ENCODE measurements at regions not wholly inside any gene's neighbourhood (a gene's known extent, or its start where the extent isn't known, plus 50 kb on each side); places are given as distances from the start of the nearest gene placed in this dataset.

- no peak for ATAC-seq (ENCODE audit: low FRiP score in 2 of 2)
Measured at GRCh38 chr3:53401154-53401553, 53.8 kb upstream of the DCP1A start.

GRCh38 chr3:53402326-53402725 lies 55.0 kb upstream of the DCP1A start:
- no peak for ATAC-seq (ENCODE audit: low FRiP score in 2 of 2)
- Histone ChIP-seq H3K27me3 (no peaks in the 10 kb centered on the region), H3K4me1 (no peaks in the 10 kb centered on the region), H3K36me3 (no peaks in the 10 kb centered on the region), H3K4me3 (no peak overlapping the region), H3K9me3 (no peaks in the 10 kb centered on the region), H3K27ac (no peak overlapping the region)
- TF ChIP-seq, protein P1, sequence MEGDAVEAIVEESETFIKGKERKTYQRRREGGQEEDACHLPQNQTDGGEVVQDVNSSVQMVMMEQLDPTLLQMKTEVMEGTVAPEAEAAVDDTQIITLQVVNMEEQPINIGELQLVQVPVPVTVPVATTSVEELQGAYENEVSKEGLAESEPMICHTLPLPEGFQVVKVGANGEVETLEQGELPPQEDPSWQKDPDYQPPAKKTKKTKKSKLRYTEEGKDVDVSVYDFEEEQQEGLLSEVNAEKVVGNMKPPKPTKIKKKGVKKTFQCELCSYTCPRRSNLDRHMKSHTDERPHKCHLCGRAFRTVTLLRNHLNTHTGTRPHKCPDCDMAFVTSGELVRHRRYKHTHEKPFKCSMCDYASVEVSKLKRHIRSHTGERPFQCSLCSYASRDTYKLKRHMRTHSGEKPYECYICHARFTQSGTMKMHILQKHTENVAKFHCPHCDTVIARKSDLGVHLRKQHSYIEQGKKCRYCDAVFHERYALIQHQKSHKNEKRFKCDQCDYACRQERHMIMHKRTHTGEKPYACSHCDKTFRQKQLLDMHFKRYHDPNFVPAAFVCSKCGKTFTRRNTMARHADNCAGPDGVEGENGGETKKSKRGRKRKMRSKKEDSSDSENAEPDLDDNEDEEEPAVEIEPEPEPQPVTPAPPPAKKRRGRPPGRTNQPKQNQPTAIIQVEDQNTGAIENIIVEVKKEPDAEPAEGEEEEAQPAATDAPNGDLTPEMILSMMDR (IDR thresholded peaks at IDR 0.05): no peak
- TF ChIP-seq EP300 (IDR thresholded peaks at IDR 0.05) (no peak), POLR2A (IDR thresholded peaks at IDR 0.05) (no peak), POLR2AphosphoS5 (IDR thresholded peaks at IDR 0.05) (no peak)
- 71 to 91% methylated on average over 2 to 3 of the region's 3 CpGs for WGBS, 2 donors
- DNase-seq: no peak

More at GRCh38 chr3:53401154-53401553, 53.8 kb upstream of the DCP1A start:
- H3K9me3 ChIP-seq: no peaks in the 10 kb centered on the region
- H3K27ac ChIP-seq: no peak overlapping the region
- 83 to 88% methylated on average over 1 of the region's 1 CpG for WGBS, 2 donors
- TF ChIP-seq POLR2AphosphoS5 (IDR thresholded peaks at IDR 0.05) (no peak), EP300 (IDR thresholded peaks at IDR 0.05) (no peak), POLR2A (IDR thresholded peaks at IDR 0.05) (no peak)
- TF ChIP-seq, protein P1 (IDR thresholded peaks at IDR 0.05): no peak
- H3K36me3 ChIP-seq: no peaks in the 10 kb centered on the region
- no peaks in the 10 kb centered on the region for H3K27me3 ChIP-seq
- H3K4me3 ChIP-seq: no peak overlapping the region
- H3K4me1 ChIP-seq: no peaks in the 10 kb centered on the region
- no peak for DNase-seq

DNA sequence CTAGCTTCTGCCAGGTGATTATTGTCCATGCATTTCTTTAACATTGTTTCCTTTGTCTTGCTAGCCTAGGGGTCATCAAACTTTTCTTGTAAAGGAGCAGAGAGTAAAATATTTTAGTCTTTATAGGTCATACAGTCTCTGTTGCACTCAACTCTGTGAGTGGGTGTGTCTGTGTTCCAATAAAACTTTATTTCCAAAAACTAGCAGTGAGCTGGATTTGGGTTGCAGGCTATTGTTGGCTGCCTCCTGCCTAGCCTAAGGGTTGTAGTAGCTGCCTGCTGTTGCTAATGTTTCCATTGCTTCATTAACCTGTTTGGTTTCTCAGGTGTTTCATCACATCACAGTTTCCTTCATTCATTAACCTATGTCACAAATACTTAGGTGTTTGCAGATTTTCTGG lies 64.0 kb upstream of the DCP1A start:
- Histone ChIP-seq H3K4me3 (no peak overlapping the region), H3K4me1 (no peaks in the 10 kb centered on the region), H3K27ac (no peak overlapping the region), H3K36me3 (no peaks in the 10 kb centered on the region), H3K9me3 (peaks cover 7 to 23% (median 13%) of the 10 kb centered on the region in 4 donors), H3K27me3 (no peaks in the 10 kb centered on the region)
- TF ChIP-seq POLR2AphosphoS5 (IDR thresholded peaks at IDR 0.05): no peak
- TF ChIP-seq, protein P1 (IDR thresholded peaks at IDR 0.05): no peak
- no peak for TF ChIP-seq POLR2A (IDR thresholded peaks at IDR 0.05)
- TF ChIP-seq EP300 (IDR thresholded peaks at IDR 0.05): no peak
- no peak for ATAC-seq (ENCODE audit: low FRiP score in 2 of 2)
- no peak for DNase-seq

DNA sequence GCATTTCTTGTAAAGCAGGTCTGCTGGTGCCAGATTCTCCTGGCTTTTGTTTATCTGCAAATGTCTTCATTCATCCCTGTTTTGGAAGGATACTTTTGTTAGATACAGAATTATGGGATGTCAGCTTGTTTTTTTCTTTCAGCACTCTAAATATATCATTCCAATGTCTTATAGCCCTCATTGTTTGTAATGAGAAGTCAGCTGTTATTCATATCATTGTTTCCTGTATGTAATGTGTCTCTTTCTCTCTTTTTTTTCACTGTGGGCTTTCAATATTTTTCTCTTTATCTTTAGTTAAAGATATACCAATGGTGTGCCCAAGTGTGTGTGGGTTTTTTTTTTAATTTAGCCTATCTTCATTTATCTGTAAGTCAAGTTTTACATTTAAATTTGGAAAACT lies 65.6 kb upstream of the DCP1A start:
- ATAC-seq (ENCODE audit: low FRiP score in 2 of 2) (no peak), DNase-seq (no peak)

DNA sequence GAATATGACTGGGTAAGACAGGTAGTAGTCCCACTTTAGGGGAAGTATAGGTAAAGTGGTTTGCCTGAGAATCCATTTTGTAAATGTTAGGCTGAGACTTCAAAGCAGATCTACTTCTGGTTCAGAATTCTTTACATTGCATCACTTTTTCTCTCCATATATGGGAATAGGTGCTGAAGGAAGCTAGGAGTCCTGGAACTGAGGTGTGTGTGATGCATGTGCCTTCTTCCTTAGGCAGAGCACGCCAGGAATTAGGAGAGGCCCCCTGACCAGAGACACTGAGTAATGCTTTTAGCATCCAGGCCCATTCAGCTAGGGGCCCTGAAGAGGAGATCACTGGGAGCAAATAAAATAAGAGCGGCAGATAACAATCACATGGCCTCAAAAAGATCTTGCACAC lies 69.2 kb upstream of the DCP1A start:
- WGBS, 2 donors: 60 to 75% methylated on average over 2 of the region's 2 CpGs
- DNase-seq: no peak
- H3K4me3 ChIP-seq: no peak overlapping the region
- H3K9me3 ChIP-seq: peaks cover 7 to 23% (median 13%) of the 10 kb centered on the region in 4 donors
- no peaks in the 10 kb centered on the region for H3K4me1 ChIP-seq
- no peaks in the 10 kb centered on the region for H3K27me3 ChIP-seq
- TF ChIP-seq POLR2A (IDR thresholded peaks at IDR 0.05) (no peak), POLR2AphosphoS5 (IDR thresholded peaks at IDR 0.05) (no peak), EP300 (IDR thresholded peaks at IDR 0.05) (no peak)
- TF ChIP-seq, protein P1 (IDR thresholded peaks at IDR 0.05): no peak
- no peak overlapping the region for H3K27ac ChIP-seq
- ATAC-seq (ENCODE audit: low FRiP score in 2 of 2): no peak
- H3K36me3 ChIP-seq: no peaks in the 10 kb centered on the region

More for the DNA sequence above, 65.6 kb upstream of the DCP1A start:
- TF ChIP-seq EP300 (IDR thresholded peaks at IDR 0.05): no peak
- no peak for TF ChIP-seq POLR2AphosphoS5 (IDR thresholded peaks at IDR 0.05)
- TF ChIP-seq POLR2A (IDR thresholded peaks at IDR 0.05): no peak
- TF ChIP-seq, protein P1 (IDR thresholded peaks at IDR 0.05): no peak
- no peak overlapping the region for H3K4me3 ChIP-seq
- H3K4me1 ChIP-seq: no peaks in the 10 kb centered on the region
- H3K36me3 ChIP-seq: no peaks in the 10 kb centered on the region
- no peaks in the 10 kb centered on the region for H3K27me3 ChIP-seq
- no peak overlapping the region for H3K27ac ChIP-seq
- H3K9me3 ChIP-seq: peaks cover 7 to 23% (median 13%) of the 10 kb centered on the region in 4 donors
